ENCODE measurements at regions not wholly inside any gene's neighbourhood (a gene's known extent, or its start where the extent isn't known, plus 50 kb on each side); places are given as distances from the start of the nearest gene placed in this dataset.

GRCh38 chr4:153931804-153932203 lies 142.9 kb upstream of the SFRP2 start:
- TF ChIP-seq, protein P1, sequence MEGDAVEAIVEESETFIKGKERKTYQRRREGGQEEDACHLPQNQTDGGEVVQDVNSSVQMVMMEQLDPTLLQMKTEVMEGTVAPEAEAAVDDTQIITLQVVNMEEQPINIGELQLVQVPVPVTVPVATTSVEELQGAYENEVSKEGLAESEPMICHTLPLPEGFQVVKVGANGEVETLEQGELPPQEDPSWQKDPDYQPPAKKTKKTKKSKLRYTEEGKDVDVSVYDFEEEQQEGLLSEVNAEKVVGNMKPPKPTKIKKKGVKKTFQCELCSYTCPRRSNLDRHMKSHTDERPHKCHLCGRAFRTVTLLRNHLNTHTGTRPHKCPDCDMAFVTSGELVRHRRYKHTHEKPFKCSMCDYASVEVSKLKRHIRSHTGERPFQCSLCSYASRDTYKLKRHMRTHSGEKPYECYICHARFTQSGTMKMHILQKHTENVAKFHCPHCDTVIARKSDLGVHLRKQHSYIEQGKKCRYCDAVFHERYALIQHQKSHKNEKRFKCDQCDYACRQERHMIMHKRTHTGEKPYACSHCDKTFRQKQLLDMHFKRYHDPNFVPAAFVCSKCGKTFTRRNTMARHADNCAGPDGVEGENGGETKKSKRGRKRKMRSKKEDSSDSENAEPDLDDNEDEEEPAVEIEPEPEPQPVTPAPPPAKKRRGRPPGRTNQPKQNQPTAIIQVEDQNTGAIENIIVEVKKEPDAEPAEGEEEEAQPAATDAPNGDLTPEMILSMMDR (IDR thresholded peaks at IDR 0.05), result no peak
- Histone ChIP-seq H3K4me1 (peaks cover 5% of the 10 kb centered on the region), H3K9me3 (no peaks in the 10 kb centered on the region), H3K4me3 (no peak overlapping the region), H3K36me3 (no peaks in the 10 kb centered on the region), H3K27ac (no peak overlapping the region), H3K27me3 (ENCODE audit: low read depth) (no peaks in the 10 kb centered on the region)
- DNase-seq (no peak), ATAC-seq (peak; percentile 82 to 87)
- intact Hi-C loops (cut with DNase I), result no loop called here

DNA sequence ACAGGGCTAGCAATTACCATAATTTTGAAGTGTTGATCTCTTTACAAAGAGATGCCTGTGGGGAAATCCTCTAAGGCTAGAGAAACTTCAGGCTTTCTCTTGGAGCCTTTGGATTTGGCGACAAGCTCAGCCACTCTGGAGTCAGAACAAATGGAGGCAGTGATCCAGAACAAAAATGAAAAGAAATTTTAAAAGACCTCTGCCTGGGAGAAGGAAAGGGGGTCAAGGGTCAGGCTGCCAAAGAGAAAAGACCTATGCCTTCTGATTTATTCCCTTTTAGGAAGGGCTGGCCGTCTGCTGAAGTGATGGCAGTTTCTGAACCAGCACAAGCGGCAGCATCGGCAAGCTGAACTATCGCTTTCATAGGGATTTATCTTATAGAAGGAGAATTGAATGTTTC lies 140.8 kb upstream of the SFRP2 start:
- intact Hi-C loops (cut with DNase I), result no loop called here
- Histone ChIP-seq H3K27me3 (ENCODE audit: low read depth) (no peaks in the 10 kb centered on the region), H3K4me1 (peaks cover 5% of the 10 kb centered on the region), H3K36me3 (no peaks in the 10 kb centered on the region), H3K4me3 (no peak overlapping the region), H3K9me3 (no peaks in the 10 kb centered on the region), H3K27ac (no peak overlapping the region)
- TF ChIP-seq, protein P1 (IDR thresholded peaks at IDR 0.05), result no peak
- ATAC-seq (no peak), DNase-seq (no peak)

GRCh38 chr4:153927451-153927850 lies 138.6 kb upstream of the SFRP2 start:
- intact Hi-C loops (cut with DNase I), result no loop called here
- Histone ChIP-seq H3K4me1 (peaks cover 5% of the 10 kb centered on the region), H3K27ac (no peak overlapping the region), H3K4me3 (no peak overlapping the region), H3K36me3 (no peaks in the 10 kb centered on the region), H3K9me3 (no peaks in the 10 kb centered on the region), H3K27me3 (ENCODE audit: low read depth) (no peaks in the 10 kb centered on the region)
- no peak for ATAC-seq
- TF ChIP-seq, protein P1 (IDR thresholded peaks at IDR 0.05), result no peak
- DNase-seq, result no peak

DNA sequence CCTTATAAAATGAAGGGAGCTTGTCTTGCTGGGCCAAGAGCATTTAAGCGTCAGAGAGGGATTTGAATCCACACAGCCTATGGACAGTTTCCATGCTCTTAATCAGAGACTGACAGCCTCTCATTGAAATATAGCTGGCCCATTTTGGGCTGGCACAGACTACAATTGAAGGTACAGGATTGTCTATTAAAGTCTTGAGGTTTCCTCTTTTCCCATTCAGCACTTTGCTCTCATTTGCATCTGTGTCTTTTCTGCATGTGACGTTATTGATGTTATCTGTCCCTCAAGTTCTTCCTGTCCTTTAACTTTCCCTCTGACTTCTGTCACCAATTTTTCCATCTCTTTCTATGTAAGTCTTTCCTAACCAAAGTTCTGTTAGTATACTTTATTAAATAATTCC lies 133.3 kb upstream of the SFRP2 start:
- ATAC-seq, result no peak
- H3K27me3 ChIP-seq (ENCODE audit: low read depth), result no peaks in the 10 kb centered on the region
- H3K4me3 ChIP-seq, result no peak overlapping the region
- H3K4me1 ChIP-seq, result no peaks in the 10 kb centered on the region
- H3K36me3 ChIP-seq, result no peaks in the 10 kb centered on the region
- intact Hi-C loops (cut with DNase I), result no loop called here
- TF ChIP-seq, protein P1 (IDR thresholded peaks at IDR 0.05), result no peak
- H3K9me3 ChIP-seq, result no peaks in the 10 kb centered on the region
- H3K27ac ChIP-seq, result no peak overlapping the region
- no peak for DNase-seq

- Histone ChIP-seq H3K4me3 (no peak overlapping the region), H3K27me3 (ENCODE audit: low read depth) (no peaks in the 10 kb centered on the region), H3K27ac (no peak overlapping the region), H3K4me1 (no peaks in the 10 kb centered on the region), H3K36me3 (no peaks in the 10 kb centered on the region), H3K9me3 (no peaks in the 10 kb centered on the region)
- no peak for ATAC-seq
- intact Hi-C loops (cut with DNase I), result no loop called here
- no peak for DNase-seq
- TF ChIP-seq, protein P1 (IDR thresholded peaks at IDR 0.05), result no peak
Observed at GRCh38 chr4:153919667-153920066, 130.8 kb upstream of the SFRP2 start.

GRCh38 chr4:153916273-153916755 lies 127.4 kb upstream of the SFRP2 start:
- no peak for ATAC-seq
- TF ChIP-seq, protein P1 (IDR thresholded peaks at IDR 0.05), result no peak
- no peaks in the 10 kb centered on the region for H3K9me3 ChIP-seq
- no peak overlapping the region for H3K27ac ChIP-seq
- no peak for DNase-seq
- no peaks in the 10 kb centered on the region for H3K36me3 ChIP-seq
- intact Hi-C loops (cut with DNase I), result no loop called here
- no peaks in the 10 kb centered on the region for H3K4me1 ChIP-seq
- no peak overlapping the region for H3K4me3 ChIP-seq
- no peaks in the 10 kb centered on the region for H3K27me3 ChIP-seq (ENCODE audit: low read depth)
